Panc1 (cell line): ENCODE measurements at regions not wholly inside any gene's neighbourhood (a gene's known extent, or its start where the extent isn't known, plus 50 kb on each side); places are given as distances from the start of the nearest gene placed in this dataset.

Experiments used
- POLR2AphosphoS5 ChIP-seq: IDR thresholded peaks from 2 replicates; pipeline ENCODE4 v1.6.1; 2012; ENCODE audit warnings: mild to moderate bottlenecking, low read depth, low read length, moderate library complexity
- SIN3A ChIP-seq: IDR thresholded peaks from 2 replicates; pipeline ENCODE4 v1.6.1; 2012; ENCODE audit warnings: low read depth, mild to moderate bottlenecking, low read length, moderate library complexity, borderline replicate concordance; ENCODE audit not compliant: insufficient read depth
- TCF7L2 ChIP-seq: IDR thresholded peaks from 2 replicates; pipeline ENCODE4 v1.6.1; 2011; ENCODE audit warnings: mild to moderate bottlenecking, low read depth, low read length, inconsistent platforms
- TF ChIP-seq, protein P1 (sequence below), 2 experiments: IDR thresholded peaks; 2 replicates each; pipeline ENCODE4 v1.6.1; 2011 to 2012; ENCODE audit warnings: low read depth in 2 of 2, control low read depth in 1 of 2, low read length in 1 of 2, mild to moderate bottlenecking in 1 of 2, moderate library complexity in 1 of 2; ENCODE audit not compliant: insufficient read depth in 1 of 2
- TF ChIP-seq, protein P2 (sequence below): fragments of 450-650 bp; IDR thresholded peaks from 2 replicates; pipeline ENCODE4 v1.5.1; 2017; ENCODE audit warnings: mild to moderate bottlenecking

DNA sequence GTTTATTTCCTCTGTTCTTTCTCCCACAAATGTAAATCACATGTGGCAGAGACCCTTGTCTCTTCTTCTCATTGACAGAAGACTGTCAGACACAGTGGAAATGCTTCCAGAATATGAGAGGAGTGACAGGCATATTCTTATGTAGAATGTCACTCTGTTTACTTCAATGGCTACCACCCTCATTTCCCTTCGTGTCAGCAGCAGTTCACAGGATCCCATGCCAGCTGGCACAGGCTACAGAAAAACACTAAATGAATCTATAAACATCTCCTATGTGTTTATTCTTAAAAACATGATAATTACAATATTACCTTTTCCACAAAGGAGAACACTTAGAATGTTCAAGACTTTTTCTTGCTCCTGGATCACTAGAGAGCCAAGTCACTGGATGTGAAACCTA lies 183.8 kb upstream of the CNTN1 start:
- TF ChIP-seq, protein P1, sequence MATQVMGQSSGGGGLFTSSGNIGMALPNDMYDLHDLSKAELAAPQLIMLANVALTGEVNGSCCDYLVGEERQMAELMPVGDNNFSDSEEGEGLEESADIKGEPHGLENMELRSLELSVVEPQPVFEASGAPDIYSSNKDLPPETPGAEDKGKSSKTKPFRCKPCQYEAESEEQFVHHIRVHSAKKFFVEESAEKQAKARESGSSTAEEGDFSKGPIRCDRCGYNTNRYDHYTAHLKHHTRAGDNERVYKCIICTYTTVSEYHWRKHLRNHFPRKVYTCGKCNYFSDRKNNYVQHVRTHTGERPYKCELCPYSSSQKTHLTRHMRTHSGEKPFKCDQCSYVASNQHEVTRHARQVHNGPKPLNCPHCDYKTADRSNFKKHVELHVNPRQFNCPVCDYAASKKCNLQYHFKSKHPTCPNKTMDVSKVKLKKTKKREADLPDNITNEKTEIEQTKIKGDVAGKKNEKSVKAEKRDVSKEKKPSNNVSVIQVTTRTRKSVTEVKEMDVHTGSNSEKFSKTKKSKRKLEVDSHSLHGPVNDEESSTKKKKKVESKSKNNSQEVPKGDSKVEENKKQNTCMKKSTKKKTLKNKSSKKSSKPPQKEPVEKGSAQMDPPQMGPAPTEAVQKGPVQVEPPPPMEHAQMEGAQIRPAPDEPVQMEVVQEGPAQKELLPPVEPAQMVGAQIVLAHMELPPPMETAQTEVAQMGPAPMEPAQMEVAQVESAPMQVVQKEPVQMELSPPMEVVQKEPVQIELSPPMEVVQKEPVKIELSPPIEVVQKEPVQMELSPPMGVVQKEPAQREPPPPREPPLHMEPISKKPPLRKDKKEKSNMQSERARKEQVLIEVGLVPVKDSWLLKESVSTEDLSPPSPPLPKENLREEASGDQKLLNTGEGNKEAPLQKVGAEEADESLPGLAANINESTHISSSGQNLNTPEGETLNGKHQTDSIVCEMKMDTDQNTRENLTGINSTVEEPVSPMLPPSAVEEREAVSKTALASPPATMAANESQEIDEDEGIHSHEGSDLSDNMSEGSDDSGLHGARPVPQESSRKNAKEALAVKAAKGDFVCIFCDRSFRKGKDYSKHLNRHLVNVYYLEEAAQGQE (IDR thresholded peaks at IDR 0.05; ENCODE audit: insufficient read depth in 1 of 2, low read depth in 2 of 2, low read length in 1 of 2): no peak
- TF ChIP-seq, protein P2, sequence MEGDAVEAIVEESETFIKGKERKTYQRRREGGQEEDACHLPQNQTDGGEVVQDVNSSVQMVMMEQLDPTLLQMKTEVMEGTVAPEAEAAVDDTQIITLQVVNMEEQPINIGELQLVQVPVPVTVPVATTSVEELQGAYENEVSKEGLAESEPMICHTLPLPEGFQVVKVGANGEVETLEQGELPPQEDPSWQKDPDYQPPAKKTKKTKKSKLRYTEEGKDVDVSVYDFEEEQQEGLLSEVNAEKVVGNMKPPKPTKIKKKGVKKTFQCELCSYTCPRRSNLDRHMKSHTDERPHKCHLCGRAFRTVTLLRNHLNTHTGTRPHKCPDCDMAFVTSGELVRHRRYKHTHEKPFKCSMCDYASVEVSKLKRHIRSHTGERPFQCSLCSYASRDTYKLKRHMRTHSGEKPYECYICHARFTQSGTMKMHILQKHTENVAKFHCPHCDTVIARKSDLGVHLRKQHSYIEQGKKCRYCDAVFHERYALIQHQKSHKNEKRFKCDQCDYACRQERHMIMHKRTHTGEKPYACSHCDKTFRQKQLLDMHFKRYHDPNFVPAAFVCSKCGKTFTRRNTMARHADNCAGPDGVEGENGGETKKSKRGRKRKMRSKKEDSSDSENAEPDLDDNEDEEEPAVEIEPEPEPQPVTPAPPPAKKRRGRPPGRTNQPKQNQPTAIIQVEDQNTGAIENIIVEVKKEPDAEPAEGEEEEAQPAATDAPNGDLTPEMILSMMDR: no peak
- TF ChIP-seq SIN3A (no peak), POLR2AphosphoS5 (no peak), TCF7L2 (no peak)
